NCI-H1930 (cell line): ENCODE measurements at regions not wholly inside any gene's neighbourhood (a gene's known extent, or its start where the extent isn't known, plus 50 kb on each side); places are given as distances from the start of the nearest gene placed in this dataset.

Experiments used
- DNase-seq, 2 experiments: peaks; one replicate each; lab custom pipeline; 2025; lab: John Stamatoyannopoulos, UW

- DNase-seq: no peak
Observed at GRCh38 chr1:199747984-199748383, 279.5 kb upstream of the NR5A2 start.

GRCh38 chr1:199751506-199751905 lies 276.0 kb upstream of the NR5A2 start:
- DNase-seq: no peak

DNA sequence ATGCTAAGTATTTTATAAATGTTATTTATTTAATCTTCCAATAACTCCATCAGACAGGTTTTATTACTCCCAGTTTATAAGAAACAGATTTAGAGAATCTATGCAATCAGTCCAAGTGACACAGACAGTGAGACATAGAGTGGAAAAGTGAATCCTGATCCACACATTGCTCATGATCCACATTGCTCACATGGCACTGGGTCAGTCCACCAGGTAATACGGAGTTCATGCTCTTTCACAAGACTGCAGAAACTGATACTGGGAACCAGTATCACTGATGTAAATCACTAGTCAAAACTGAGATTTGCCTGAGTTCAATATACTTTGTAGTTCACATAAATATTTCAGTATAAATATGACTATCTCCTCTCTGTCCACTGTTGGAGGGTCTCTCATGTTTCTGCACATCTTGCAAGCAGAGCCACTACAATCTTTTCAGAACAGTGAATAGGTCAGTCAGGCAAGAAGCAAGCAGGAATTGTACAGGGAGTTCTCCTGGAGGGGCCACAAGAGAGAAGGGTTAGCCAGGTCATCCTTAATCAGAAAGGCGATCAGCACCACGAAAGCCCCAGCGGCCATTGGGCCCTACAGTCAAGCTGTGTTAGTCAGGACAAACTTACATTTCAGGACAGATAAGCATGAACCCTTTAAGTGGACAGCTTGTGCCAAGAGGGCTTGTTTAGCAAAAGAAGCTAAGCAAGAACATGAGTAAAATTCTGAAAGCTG lies 275.4 kb upstream of the NR5A2 start:
- DNase-seq: no peak

GRCh38 chr1:199752688-199753027 lies 274.9 kb upstream of the NR5A2 start:
- no peak for DNase-seq

GRCh38 chr1:199753513-199753912 lies 274.0 kb upstream of the NR5A2 start:
- DNase-seq: no peak

GRCh38 chr1:199756066-199756465 lies 271.4 kb upstream of the NR5A2 start:
- DNase-seq: no peak

DNA sequence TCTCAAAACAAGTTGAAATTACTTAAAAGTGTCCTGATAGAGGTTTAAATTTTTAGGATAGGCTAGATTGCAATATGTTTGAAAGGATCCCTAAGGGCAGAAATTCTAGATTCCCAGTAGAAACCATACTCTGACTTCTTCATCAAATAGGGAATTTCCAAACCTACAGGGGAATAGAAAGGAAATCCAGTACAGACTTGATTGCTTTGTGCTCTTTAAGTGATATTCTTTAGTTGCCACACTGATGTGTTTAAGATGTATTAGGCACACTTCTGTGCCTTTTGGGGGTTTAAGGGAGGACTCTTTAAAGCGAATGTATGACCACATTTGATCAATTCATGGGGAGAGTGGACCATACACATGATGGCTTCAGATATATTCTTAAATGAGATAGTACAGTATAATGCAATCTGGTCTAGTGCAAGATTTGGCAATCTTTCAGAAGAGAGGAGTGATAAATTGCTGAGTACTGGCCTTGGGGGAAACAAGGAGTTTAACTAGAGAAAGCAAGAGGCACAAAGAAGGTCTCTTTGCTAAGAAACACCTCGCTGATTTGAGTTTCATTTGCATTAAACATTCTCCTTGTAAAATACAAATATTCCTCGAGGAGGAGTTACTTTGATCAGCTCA lies 268.8 kb upstream of the NR5A2 start:
- no peak for DNase-seq

DNA sequence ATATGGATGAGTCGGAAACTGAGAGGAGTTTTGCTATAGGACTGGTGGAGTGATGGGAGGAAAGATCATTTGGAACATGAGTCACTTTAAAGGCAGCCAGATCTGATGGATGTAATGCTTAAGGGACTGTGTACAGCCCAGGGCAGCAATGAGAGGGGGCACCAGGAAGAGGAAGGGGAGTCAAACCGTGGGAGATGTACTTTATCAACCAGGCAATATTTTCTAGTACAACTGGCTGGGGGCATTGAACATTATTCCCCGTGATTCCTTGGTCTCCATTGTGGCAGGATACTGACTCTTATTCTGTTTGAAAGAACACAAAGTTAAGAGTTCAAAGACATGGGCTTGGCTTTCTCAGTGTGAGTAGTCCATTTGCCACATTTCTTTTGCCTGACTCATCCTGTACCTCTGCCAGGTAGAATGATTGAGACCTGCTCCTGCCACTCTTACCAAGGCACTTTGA lies 268.2 kb upstream of the NR5A2 start:
- no peak for DNase-seq

DNA sequence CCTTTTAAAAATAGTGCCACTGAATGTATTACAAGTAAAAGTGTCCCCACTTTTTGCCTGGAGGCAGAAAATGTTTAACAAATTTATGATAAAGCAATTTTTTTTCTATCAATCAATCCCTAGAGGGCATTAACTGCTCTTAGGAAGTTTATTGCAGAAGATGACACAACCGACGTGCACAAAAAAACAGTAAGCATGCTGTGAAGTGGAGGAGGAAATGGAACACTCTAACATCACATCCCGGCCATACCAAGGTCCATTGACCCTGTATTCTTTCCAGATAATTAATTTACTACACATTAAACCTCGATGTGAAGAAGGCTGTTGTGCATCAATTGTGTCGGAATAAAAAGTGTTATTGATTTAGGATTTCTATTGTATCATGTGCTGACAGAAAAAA lies 264.9 kb upstream of the NR5A2 start:
- no peak for DNase-seq

DNA sequence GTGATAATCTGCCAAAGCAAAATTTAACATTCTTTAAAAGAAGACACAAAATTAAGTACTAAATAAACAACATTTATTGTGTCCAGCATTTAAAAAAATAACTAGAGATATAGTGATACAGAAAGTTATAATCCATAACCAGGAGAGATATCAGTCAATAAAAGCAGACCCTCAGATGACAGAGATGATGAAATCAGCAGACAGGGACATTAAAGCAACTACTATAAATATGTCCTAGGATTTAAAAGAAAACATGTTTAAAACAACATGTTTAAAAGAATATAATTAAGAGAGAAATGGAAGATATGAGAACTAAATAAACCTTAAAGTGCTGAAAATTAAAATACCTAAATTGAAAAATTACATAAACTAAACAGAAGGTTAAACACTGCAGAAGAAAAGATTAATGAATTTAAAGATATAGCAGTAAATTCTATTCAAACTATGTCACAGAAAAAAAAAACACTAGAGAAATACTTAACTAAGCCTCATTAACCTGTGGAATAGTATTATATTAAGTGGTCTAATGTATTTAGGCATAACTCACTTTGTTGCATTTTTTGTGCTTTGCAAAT lies 261.2 kb upstream of the NR5A2 start:
- DNase-seq: no peak

- no peak for DNase-seq
Observed at GRCh38 chr1:199767700-199768099, 259.8 kb upstream of the NR5A2 start.

- no peak for DNase-seq
Observed at GRCh38 chr1:199774433-199775089, 252.9 kb upstream of the NR5A2 start.

GRCh38 chr1:199776768-199777497 lies 250.6 kb upstream of the NR5A2 start:
- DNase-seq: no peak

DNA sequence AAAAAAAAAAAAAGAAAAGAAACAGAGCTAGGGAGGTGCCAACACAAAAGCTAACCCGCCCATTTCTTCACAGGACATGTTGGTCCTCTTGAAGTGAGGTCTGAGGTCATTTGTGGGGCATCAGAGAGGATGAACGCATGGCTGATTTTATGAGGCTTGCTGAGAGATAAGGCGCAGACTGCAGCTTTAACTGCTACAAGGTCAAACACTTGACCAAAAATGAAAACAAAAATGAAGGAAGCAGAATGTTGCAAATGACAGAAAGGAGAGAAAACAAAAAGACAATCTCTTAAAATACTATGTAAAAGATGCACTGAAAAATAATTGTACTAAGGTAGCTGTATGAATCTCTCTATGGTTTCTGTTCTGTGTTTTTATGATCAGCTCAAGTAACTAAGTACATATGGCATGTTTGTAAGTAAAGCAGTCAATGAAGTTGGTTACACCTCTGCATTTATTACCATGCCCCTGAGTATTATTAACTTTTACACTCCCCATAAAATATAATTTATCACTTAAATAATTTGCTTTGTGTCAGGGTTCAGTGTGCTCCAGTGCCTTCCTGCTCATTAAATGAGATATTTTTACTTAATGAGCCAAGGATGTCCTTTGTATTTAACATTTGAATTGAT lies 249.1 kb upstream of the NR5A2 start:
- DNase-seq: no peak

GRCh38 chr1:199780091-199780490 lies 247.4 kb upstream of the NR5A2 start:
- no peak for DNase-seq

- no peak for DNase-seq
Observed at GRCh38 chr1:199780948-199781670, 246.4 kb upstream of the NR5A2 start.

- no peak for DNase-seq
Observed at GRCh38 chr1:199784138-199784895, 243.2 kb upstream of the NR5A2 start.

DNA sequence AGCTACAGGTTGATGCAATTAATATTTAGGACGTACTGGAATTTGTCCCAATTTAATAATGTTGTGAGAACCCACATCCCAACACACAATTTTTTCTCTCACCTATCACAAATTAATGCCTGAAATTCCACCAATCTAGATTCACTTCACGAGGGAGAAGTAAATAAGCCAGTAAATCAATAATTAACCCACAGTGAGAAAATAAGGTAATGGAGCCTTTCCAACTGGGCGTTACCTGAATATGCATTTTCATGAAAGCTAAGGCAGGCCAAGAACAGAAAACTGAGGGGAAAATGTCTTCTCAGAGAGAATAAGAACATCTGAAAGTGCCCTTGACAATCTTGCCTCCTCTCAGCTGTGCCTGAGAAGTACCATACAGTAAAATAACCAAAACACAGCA lies 240.8 kb upstream of the NR5A2 start:
- DNase-seq: no peak

- peak; percentile 41 to 66 for DNase-seq
Observed at GRCh38 chr1:199789141-199789540, 238.4 kb upstream of the NR5A2 start.

- DNase-seq: no peak
Observed at GRCh38 chr1:199791495-199791894, 236.0 kb upstream of the NR5A2 start.
